BLaER1 treated with 17β-estradiol and CSF1 and Interleukin-3, amounts not matched to agents 10 nM and 100 nM (cell line): ENCODE measurements at regions not wholly inside any gene's neighbourhood (a gene's known extent, or its start where the extent isn't known, plus 50 kb on each side); places are given as distances from the start of the nearest gene placed in this dataset.

Source experiments
- H3K27ac ChIP-seq, 11 experiments: shearing (Covaris generic); formaldehyde crosslinking; 2 replicates each; pipeline ENCODE4 v1.8.1; 2022
- H3K27me3 ChIP-seq, 11 experiments: shearing (Covaris generic); formaldehyde crosslinking; 2 replicates each; pipeline ENCODE4 v1.8.1; 2022
- H3K36me3 ChIP-seq, 11 experiments: shearing (Covaris generic); formaldehyde crosslinking; 2 replicates each; pipeline ENCODE4 v1.8.1; 2022
- H3K4me1 ChIP-seq, 10 experiments: shearing (Covaris generic); formaldehyde crosslinking; 2 replicates each; pipeline ENCODE4 v1.8.1; 2022
- H3K4me2 ChIP-seq, 11 experiments: shearing (Covaris generic); formaldehyde crosslinking; 2 replicates each; pipeline ENCODE4 v1.8.1; 2022
- H3K4me3 ChIP-seq, 10 experiments: shearing (Covaris generic); formaldehyde crosslinking; 2 replicates each; pipeline ENCODE4 v1.8.1; 2022
- H3K9ac ChIP-seq, 11 experiments: shearing (Covaris generic); formaldehyde crosslinking; 2 replicates each; pipeline ENCODE4 v1.8.1; 2022
- H3K9me3 ChIP-seq, 11 experiments: shearing (Covaris generic); formaldehyde crosslinking; replicated peaks in 1 of 11; 2 replicates each; pipeline ENCODE4 v1.8.1; 2022
- H4K20me1 ChIP-seq, 11 experiments: shearing (Covaris generic); formaldehyde crosslinking; 2 replicates each; pipeline ENCODE4 v1.8.1; 2022
- Cebpa-rat ChIP-seq, 11 experiments: shearing (Covaris generic); IDR thresholded peaks; 2 replicates each; pipeline ENCODE4 v1.8.1; 2022

- no peak overlapping the region for H3K9ac ChIP-seq
- H3K27ac ChIP-seq = no peak overlapping the region
- no peaks in the 10 kb centered on the region for H4K20me1 ChIP-seq
- H3K36me3 ChIP-seq = no peaks in the 10 kb centered on the region
- H3K27me3 ChIP-seq = no peaks in the 10 kb centered on the region
- no peaks in the 10 kb centered on the region for H3K9me3 ChIP-seq
- no peak overlapping the region for H3K4me3 ChIP-seq
- no peak overlapping the region for H3K4me2 ChIP-seq
- TF ChIP-seq Cebpa-rat (IDR thresholded peaks at IDR 0.05) = no peak
- H3K4me1 ChIP-seq = peaks cover 0 to 13% (median 7%) of the 10 kb centered on the region in 10 experiments; a peak in 9 of 20 replicates
Observed at GRCh38 chr20:5492937-5493336, 117.9 kb downstream of the GPCPD1 start.

DNA sequence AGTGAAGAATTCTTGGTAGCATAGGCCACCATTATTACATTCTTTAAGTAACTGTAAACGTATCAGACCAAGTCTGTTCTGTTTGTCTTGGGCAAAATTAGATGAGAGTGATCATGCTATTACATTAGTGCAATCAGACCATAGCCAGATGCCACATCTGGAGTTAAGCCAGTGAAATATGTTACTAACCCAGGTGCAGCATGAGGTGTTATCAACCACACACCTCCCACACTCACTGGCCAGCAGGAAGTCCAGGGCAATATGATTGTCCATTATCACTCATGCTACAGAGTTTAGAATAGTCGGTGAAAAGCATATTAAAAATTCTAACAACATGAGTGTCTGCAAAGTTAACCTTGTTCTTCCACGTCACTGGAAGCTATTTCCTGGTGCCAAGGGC is 119.4 kb downstream of the GPCPD1 start:
- Histone ChIP-seq H3K9me3 (no peaks in the 10 kb centered on the region), H3K4me2 (peak overlapping the region in 7 of 11 experiments; percentile 0 to 34 (median 11); a peak in 4 of 22 replicates), H4K20me1 (no peaks in the 10 kb centered on the region), H3K27ac (no peak overlapping the region), H3K36me3 (no peaks in the 10 kb centered on the region), H3K4me1 (peaks cover 0 to 13% (median 7%) of the 10 kb centered on the region in 10 experiments; a peak in 9 of 20 replicates), H3K9ac (no peak overlapping the region), H3K4me3 (no peak overlapping the region), H3K27me3 (no peaks in the 10 kb centered on the region)
- no peak for TF ChIP-seq Cebpa-rat (IDR thresholded peaks at IDR 0.05)

GRCh38 chr20:5489601-5490000 is 121.2 kb downstream of the GPCPD1 start:
- Histone ChIP-seq H3K27ac (no peak overlapping the region), H3K9me3 (no peaks in the 10 kb centered on the region), H3K4me2 (no peak overlapping the region), H4K20me1 (no peaks in the 10 kb centered on the region), H3K4me1 (peaks cover 0 to 13% (median 7%) of the 10 kb centered on the region in 10 experiments; a peak in 9 of 20 replicates), H3K4me3 (no peak overlapping the region), H3K9ac (no peak overlapping the region), H3K36me3 (no peaks in the 10 kb centered on the region), H3K27me3 (no peaks in the 10 kb centered on the region)
- TF ChIP-seq Cebpa-rat (IDR thresholded peaks at IDR 0.05) = no peak

DNA sequence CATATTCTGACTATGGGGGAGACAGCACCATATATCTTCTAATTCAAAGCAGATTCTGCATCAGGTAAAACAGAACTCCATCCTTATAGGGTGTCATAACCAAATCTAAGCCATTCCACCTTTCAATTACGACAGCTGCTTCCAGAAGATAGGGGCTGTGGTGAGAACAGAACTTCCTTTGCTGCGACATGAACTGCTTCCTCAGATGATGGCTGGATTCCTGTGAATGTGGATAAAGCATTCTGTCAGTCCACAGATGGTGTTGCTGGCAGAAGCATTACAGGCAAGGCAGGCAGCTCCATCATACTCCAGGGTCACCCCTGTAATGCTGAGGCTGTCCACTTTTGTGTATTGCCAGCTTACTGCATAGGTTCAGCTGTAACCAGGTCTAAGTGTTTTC is 122.0 kb downstream of the GPCPD1 start:
- no peak for TF ChIP-seq Cebpa-rat (IDR thresholded peaks at IDR 0.05)
- H3K36me3 ChIP-seq = no peaks in the 10 kb centered on the region
- H4K20me1 ChIP-seq = no peaks in the 10 kb centered on the region
- H3K9me3 ChIP-seq = no peaks in the 10 kb centered on the region
- H3K27me3 ChIP-seq = no peaks in the 10 kb centered on the region
- H3K9ac ChIP-seq = no peak overlapping the region
- H3K4me2 ChIP-seq = no peak overlapping the region
- H3K4me1 ChIP-seq = peaks cover 0 to 13% (median 7%) of the 10 kb centered on the region in 10 experiments; a peak in 9 of 20 replicates
- H3K4me3 ChIP-seq = no peak overlapping the region
- no peak overlapping the region for H3K27ac ChIP-seq

DNA sequence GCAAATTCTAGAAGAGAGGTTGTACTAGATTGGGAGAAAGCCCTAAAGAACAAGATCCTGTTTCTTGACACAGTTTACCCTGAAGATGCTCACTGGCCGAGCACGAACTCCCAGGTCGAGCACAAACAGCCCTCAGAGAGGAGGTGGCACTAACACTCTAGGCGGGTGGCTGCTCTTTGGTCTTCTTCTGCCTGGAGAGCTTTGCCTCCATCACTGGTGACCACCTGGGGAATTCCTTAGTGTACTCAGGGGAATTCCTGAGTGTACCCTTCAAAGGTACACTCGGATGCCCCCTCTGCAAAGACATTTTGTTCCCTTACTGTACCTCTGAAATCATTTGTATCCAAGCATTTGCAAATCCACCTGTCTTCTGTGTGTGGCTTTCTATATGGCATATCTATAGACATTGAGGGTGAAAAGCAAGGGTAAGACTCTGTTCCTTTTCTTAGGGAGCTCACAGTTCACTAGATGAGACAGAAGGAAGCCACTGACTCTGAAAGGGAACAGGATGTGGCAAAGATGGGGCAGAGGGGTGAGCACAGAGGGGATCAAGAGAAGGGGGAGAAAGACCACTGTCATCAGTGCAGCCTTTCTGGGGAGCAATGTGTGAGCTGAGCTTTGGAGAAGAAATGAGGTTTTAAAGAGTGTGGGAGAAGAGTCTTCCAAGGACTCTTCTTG is 124.3 kb downstream of the GPCPD1 start:
- Histone ChIP-seq H3K4me2 (no peak overlapping the region), H3K9ac (no peak overlapping the region), H3K27ac (no peak overlapping the region), H4K20me1 (no peaks in the 10 kb centered on the region), H3K9me3 (no peaks in the 10 kb centered on the region), H3K4me3 (no peak overlapping the region), H3K4me1 (peaks cover 0 to 13% (median 7%) of the 10 kb centered on the region in 10 experiments; a peak in 9 of 20 replicates), H3K36me3 (no peaks in the 10 kb centered on the region), H3K27me3 (no peaks in the 10 kb centered on the region)
- TF ChIP-seq Cebpa-rat (IDR thresholded peaks at IDR 0.05) = no peak

DNA sequence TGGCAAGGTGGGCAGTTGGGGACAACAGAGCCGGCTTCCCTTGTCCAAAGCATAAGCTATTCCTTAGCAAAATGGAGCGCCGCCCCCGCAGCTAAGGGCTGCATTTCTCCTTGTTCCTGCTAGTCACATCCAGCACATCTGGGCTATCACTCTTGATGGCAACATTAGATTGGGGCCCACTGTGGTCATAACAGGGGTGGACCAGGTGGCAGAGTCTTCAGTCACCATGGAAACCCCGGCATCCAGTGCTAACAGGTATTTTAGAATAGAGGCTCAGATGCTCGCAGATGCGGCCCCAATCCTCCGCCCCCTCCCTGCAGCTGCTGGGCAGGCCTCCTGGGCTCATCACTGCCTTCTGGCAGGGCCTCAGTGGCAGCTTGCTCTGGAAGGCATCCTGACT is 125.9 kb downstream of the GPCPD1 start:
- H3K4me1 ChIP-seq = 0 out of 20 replicates have a peak, but pooled peaks cover 0 to 3% (median 0%) of the 10 kb centered on the region in 10 experiments
- no peak overlapping the region for H3K27ac ChIP-seq
- H3K4me2 ChIP-seq = no peak overlapping the region
- H3K36me3 ChIP-seq = no peaks in the 10 kb centered on the region
- no peak overlapping the region for H3K4me3 ChIP-seq
- no peaks in the 10 kb centered on the region for H3K9me3 ChIP-seq
- H3K9ac ChIP-seq = no peak overlapping the region
- no peaks in the 10 kb centered on the region for H4K20me1 ChIP-seq
- H3K27me3 ChIP-seq = no peaks in the 10 kb centered on the region
- no peak for TF ChIP-seq Cebpa-rat (IDR thresholded peaks at IDR 0.05)

- no peak for TF ChIP-seq Cebpa-rat (IDR thresholded peaks at IDR 0.05)
- Histone ChIP-seq H3K36me3 (no peaks in the 10 kb centered on the region), H3K9me3 (no peaks in the 10 kb centered on the region), H3K27me3 (no peaks in the 10 kb centered on the region), H3K4me1 (0 out of 20 replicates have a peak, but pooled peaks cover 0 to 3% (median 0%) of the 10 kb centered on the region in 10 experiments), H3K9ac (no peak overlapping the region), H3K27ac (no peak overlapping the region), H3K4me2 (no peak overlapping the region), H4K20me1 (no peaks in the 10 kb centered on the region), H3K4me3 (no peak overlapping the region)
Observed at GRCh38 chr20:5484346-5484745, 126.5 kb downstream of the GPCPD1 start.

DNA sequence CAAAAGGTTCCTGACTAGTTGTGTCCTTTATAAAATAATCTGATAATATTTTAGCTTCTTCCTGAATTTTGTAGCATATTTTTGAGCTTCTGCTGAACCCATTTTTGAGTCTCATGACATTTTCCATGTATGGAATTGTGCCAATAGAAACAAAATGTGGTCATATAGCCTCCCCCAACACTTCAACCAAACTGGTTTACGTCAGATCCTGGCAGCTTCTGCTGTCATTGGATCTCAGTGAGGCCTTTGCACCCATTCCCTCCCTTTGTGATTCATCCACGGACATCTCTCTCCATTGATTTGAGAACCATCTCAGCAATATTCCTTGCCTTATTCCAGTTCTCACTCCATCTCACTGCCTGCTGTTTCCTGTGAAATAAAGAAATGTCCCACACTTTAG is 128.0 kb downstream of the GPCPD1 start:
- H3K36me3 ChIP-seq = no peaks in the 10 kb centered on the region
- no peaks in the 10 kb centered on the region for H4K20me1 ChIP-seq
- 0 out of 20 replicates have a peak, but pooled peaks cover 0 to 3% (median 0%) of the 10 kb centered on the region in 10 experiments for H3K4me1 ChIP-seq
- H3K4me2 ChIP-seq = no peak overlapping the region
- H3K9me3 ChIP-seq = no peaks in the 10 kb centered on the region
- no peak overlapping the region for H3K9ac ChIP-seq
- no peaks in the 10 kb centered on the region for H3K27me3 ChIP-seq
- no peak overlapping the region for H3K4me3 ChIP-seq
- H3K27ac ChIP-seq = no peak overlapping the region
- no peak for TF ChIP-seq Cebpa-rat (IDR thresholded peaks at IDR 0.05)

DNA sequence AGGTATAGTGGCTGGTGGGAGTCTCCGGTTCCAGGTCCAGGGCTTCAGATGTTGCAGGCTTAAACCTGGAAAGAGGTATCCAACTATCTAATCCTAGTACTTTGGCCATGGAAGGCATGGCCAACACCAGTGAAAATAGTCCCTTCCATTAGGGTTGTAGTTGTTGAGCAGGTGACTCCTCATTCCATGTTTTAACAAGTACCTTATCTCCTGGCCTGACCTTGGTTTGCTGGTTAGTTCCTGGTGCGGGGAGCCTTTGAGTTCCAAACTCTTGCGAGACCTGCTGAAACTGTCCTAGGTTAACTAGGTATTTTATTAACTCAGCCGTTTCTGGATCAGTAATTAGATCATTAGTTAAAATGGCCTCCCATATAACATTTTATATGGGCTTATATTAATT is 128.9 kb downstream of the GPCPD1 start:
- no peaks in the 10 kb centered on the region for H3K9me3 ChIP-seq
- no peak overlapping the region for H3K4me2 ChIP-seq
- no peak for TF ChIP-seq Cebpa-rat (IDR thresholded peaks at IDR 0.05)

More for the DNA sequence above, 128.9 kb downstream of the GPCPD1 start:
- no peak overlapping the region for H3K9ac ChIP-seq
- H4K20me1 ChIP-seq = no peaks in the 10 kb centered on the region
- no peak overlapping the region for H3K27ac ChIP-seq
- no peaks in the 10 kb centered on the region for H3K27me3 ChIP-seq
- no peak overlapping the region for H3K4me3 ChIP-seq
- peaks cover 0 to 3% (median 0%) of the 10 kb centered on the region in 10 experiments; a peak in 1 of 20 replicates for H3K4me1 ChIP-seq
- H3K36me3 ChIP-seq = no peaks in the 10 kb centered on the region
